ENCODE measurements at regions not wholly inside any gene's neighbourhood (a gene's known extent, or its start where the extent isn't known, plus 50 kb on each side); places are given as distances from the start of the nearest gene placed in this dataset.

DNA sequence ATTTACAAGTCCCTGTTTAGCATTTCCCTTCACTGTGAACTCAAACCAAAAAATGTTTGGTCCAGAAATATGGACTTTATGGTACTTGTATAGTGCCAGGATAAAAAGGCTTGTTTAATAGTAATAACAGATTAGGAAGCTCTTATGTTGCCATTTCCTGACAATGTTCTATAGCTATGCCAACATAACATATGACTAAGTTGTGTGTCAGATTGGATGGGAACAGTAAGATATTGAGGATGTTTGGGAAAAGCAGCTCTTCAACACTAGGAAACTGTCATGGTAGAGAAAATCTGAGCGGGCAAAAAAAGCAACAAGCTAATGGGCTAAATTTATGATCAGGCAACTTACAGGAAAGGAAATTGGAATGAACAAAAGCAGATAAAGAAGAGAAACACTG lies 287.1 kb upstream of the ADGRL4 start:
- intact Hi-C loops (cut with micrococcal nuclease): no loop called here
- DNase-seq: no peak
- TF ChIP-seq, protein P1, sequence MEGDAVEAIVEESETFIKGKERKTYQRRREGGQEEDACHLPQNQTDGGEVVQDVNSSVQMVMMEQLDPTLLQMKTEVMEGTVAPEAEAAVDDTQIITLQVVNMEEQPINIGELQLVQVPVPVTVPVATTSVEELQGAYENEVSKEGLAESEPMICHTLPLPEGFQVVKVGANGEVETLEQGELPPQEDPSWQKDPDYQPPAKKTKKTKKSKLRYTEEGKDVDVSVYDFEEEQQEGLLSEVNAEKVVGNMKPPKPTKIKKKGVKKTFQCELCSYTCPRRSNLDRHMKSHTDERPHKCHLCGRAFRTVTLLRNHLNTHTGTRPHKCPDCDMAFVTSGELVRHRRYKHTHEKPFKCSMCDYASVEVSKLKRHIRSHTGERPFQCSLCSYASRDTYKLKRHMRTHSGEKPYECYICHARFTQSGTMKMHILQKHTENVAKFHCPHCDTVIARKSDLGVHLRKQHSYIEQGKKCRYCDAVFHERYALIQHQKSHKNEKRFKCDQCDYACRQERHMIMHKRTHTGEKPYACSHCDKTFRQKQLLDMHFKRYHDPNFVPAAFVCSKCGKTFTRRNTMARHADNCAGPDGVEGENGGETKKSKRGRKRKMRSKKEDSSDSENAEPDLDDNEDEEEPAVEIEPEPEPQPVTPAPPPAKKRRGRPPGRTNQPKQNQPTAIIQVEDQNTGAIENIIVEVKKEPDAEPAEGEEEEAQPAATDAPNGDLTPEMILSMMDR (IDR thresholded peaks at IDR 0.05; ENCODE audit: borderline replicate concordance): no peak
- Histone ChIP-seq H3K36me3 (no peaks in the 10 kb centered on the region), H3K27me3 (ENCODE audit: low read depth) (no peaks in the 10 kb centered on the region), H3K4me1 (no peaks in the 10 kb centered on the region), H3K9me3 (replicated peaks) (no peaks in the 10 kb centered on the region), H3K27ac (replicated peaks) (no peak overlapping the region), H3K4me3 (no peak overlapping the region)

DNA sequence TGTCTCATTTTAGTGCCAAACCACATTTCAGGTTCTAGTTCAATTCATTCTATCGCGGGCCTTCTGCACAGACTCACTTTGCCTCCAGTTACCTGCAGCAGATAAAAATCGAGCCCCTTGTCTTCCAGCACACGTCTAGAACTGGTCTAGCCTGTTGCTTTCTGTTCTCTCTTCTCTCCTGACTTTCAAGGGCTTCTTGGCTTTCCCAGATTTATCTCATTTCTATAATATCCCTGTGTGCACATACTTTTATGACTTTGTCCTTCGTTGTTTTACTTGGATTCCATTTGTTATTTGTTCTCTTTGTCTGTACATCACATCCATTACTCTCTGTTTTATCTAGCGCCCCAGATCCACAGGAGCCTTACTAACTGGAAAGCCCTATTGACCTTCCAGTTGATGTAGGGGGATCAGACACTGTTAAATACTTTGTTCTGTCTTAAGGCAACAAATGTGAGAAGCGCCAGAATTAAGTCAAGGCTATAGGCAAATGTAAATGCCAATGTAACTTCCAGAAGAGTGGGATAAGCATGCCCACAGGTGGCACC lies 284.5 kb upstream of the ADGRL4 start:
- H3K4me3 ChIP-seq: no peak overlapping the region
- no peaks in the 10 kb centered on the region for H3K4me1 ChIP-seq
- no peak overlapping the region for H3K27ac ChIP-seq (replicated peaks)
- H3K9me3 ChIP-seq (replicated peaks): no peaks in the 10 kb centered on the region
- H3K36me3 ChIP-seq: no peaks in the 10 kb centered on the region
- intact Hi-C loops (cut with micrococcal nuclease): no loop called here
- no peak for DNase-seq
- H3K27me3 ChIP-seq (ENCODE audit: low read depth): no peaks in the 10 kb centered on the region
- TF ChIP-seq, protein P1 (IDR thresholded peaks at IDR 0.05; ENCODE audit: borderline replicate concordance): no peak

DNA sequence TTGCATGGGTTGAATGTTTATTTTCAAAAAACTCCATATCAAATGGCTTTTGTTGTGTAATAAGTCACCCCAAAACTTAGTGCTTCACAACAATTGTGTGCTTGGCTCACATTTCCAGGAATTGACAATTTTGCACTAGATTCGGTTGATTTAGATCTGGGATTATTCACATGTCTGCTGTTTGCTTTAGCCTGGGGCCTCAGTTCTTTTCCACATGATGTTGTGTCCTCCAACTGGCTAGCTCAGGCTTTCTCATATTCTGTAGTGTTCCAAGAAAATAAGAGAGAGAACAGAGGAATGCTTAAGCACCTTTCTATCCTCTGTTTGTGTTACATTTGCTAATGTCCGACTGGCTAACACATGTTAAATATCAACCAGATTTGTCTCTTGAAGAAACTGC lies 281.5 kb upstream of the ADGRL4 start:
- Histone ChIP-seq H3K4me1 (no peaks in the 10 kb centered on the region), H3K4me3 (no peak overlapping the region), H3K36me3 (no peaks in the 10 kb centered on the region), H3K27ac (replicated peaks) (no peak overlapping the region), H3K27me3 (ENCODE audit: low read depth) (no peaks in the 10 kb centered on the region), H3K9me3 (replicated peaks) (no peaks in the 10 kb centered on the region)
- TF ChIP-seq, protein P1 (IDR thresholded peaks at IDR 0.05; ENCODE audit: borderline replicate concordance): no peak
- intact Hi-C loops (cut with micrococcal nuclease): no loop called here
- DNase-seq: no peak

DNA sequence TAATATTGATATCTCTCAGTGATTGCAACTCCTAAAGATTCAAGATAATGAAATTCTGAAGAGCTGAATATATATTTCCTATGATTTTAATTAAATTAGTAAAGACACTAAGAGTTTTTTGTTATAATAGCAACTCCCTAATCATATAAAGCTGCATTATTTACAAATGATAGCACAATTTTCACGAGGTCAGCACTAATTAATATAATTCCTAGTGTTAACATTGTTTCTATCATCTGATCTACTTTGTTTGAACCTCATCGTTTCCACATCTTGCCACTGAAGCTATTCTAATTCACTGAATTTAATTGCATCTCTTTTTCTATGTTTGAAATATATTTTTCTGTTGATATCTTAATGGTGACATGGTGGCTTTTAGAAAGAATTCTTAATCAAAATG lies 279.1 kb upstream of the ADGRL4 start:
- TF ChIP-seq, protein P1 (IDR thresholded peaks at IDR 0.05; ENCODE audit: borderline replicate concordance): no peak
- Histone ChIP-seq H3K9me3 (replicated peaks) (no peaks in the 10 kb centered on the region), H3K27me3 (ENCODE audit: low read depth) (no peaks in the 10 kb centered on the region), H3K4me3 (no peak overlapping the region), H3K27ac (replicated peaks) (no peak overlapping the region), H3K4me1 (no peaks in the 10 kb centered on the region), H3K36me3 (no peaks in the 10 kb centered on the region)
- DNase-seq: no peak
- intact Hi-C loops (cut with micrococcal nuclease): no loop called here

DNA sequence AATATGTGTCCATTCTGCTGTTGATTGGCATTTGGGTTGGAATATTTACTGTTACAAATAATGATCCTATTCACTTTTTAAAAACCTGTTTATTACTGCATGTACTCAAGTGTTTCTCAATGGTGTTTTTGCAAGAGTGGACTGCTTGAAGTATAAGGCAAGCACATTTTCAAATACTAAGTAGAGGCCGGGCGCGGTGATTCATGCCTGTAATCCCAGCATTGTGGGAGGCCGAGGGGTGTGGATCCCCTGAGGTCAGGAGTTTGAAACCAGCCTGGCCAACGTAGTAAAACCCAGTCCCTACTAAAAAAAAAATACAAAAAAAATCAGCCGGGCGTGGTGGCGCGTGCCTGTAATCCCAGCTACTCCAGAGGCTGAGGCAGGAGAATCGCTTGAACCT lies 276.9 kb upstream of the ADGRL4 start:
- H3K9me3 ChIP-seq (replicated peaks): no peaks in the 10 kb centered on the region
- DNase-seq: no peak
- no peak overlapping the region for H3K4me3 ChIP-seq
- no peaks in the 10 kb centered on the region for H3K27me3 ChIP-seq (ENCODE audit: low read depth)
- H3K27ac ChIP-seq (replicated peaks): no peak overlapping the region
- H3K36me3 ChIP-seq: no peaks in the 10 kb centered on the region
- intact Hi-C loops (cut with micrococcal nuclease): no loop called here
- H3K4me1 ChIP-seq: no peaks in the 10 kb centered on the region
- TF ChIP-seq, protein P1 (IDR thresholded peaks at IDR 0.05; ENCODE audit: borderline replicate concordance): no peak

DNA sequence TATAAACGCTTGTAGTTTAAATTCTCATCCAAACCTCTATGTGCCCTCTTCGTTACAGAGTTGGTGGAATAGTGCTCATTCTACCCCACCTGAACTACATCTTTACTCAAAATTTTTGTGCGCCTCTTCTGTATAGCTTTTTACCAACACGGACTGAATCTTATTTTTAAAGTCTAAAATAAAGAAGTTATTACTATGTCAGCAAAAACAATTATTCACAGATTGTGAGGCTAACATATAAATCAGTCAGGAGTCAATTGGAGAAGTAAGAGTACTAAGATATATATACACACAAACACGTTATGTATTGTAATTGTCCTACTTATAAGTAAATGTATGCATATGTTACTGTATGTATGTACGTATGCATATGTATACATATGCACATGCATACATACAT lies 274.9 kb upstream of the ADGRL4 start:
- intact Hi-C loops (cut with micrococcal nuclease): no loop called here
- TF ChIP-seq, protein P1 (IDR thresholded peaks at IDR 0.05; ENCODE audit: borderline replicate concordance): no peak
- Histone ChIP-seq H3K4me1 (no peaks in the 10 kb centered on the region), H3K9me3 (replicated peaks) (no peaks in the 10 kb centered on the region), H3K4me3 (no peak overlapping the region), H3K27ac (replicated peaks) (no peak overlapping the region), H3K36me3 (no peaks in the 10 kb centered on the region), H3K27me3 (ENCODE audit: low read depth) (no peaks in the 10 kb centered on the region)
- no peak for DNase-seq
